Calu3 (cell line): ENCODE measurements at regions not wholly inside any gene's neighbourhood (a gene's known extent, or its start where the extent isn't known, plus 50 kb on each side); places are given as distances from the start of the nearest gene placed in this dataset.

ENCODE experiments used
- BruUV-seq: library from RNA; stranded (reverse); fragments of 400-500 nt; replicated peaks from 2 replicates; lab custom pipeline; 2021; lab: Mats Ljungman, UMichigan
- CTCF ChIA-PET: fragments of 300-600 bp; sonication (Branson Sonifier 250); formaldehyde crosslinking; loops from one replicate; lab custom pipeline; 2022; ENCODE audit warnings: antibody characterized with exemption; lab: Charles Lee
- DNase-seq: peaks from one replicate; pipeline ENCODE4 v3.0.0; 2022
- H3K27ac Mint-ChIP-seq: one replicate; pipeline ENCODE4 v1.8.0; 2022; ENCODE audit warnings: mixed read lengths; ENCODE audit not compliant: unreplicated experiment
- H3K27me3 Mint-ChIP-seq: one replicate; pipeline ENCODE4 v1.8.0; 2022; ENCODE audit warnings: mixed read lengths; ENCODE audit not compliant: unreplicated experiment
- H3K36me3 Mint-ChIP-seq: one replicate; pipeline ENCODE4 v1.8.0; 2022; ENCODE audit warnings: mild to moderate bottlenecking, moderate library complexity, mixed read lengths; ENCODE audit not compliant: insufficient read depth, unreplicated experiment
- H3K4me1 Mint-ChIP-seq: one replicate; pipeline ENCODE4 v1.8.0; 2022; ENCODE audit warnings: mild to moderate bottlenecking, low read depth, mixed read lengths; ENCODE audit not compliant: unreplicated experiment
- H3K4me3 Mint-ChIP-seq: one replicate; pipeline ENCODE4 v1.8.0; 2022; ENCODE audit warnings: mild to moderate bottlenecking, low read depth, moderate library complexity, mixed read lengths; ENCODE audit not compliant: unreplicated experiment
- H3K9me3 Mint-ChIP-seq: one replicate; pipeline ENCODE4 v1.8.0; 2022; ENCODE audit warnings: low read depth, mixed read lengths; ENCODE audit not compliant: unreplicated experiment
- CTCF ChIP-seq: fragments of 200-600 bp; IDR thresholded peaks from one replicate; pipeline ENCODE4 v1.8.0; 2022; ENCODE audit warnings: antibody characterized with exemption; ENCODE audit not compliant: unreplicated experiment
- intact Hi-C: fragments of 100-400 bp; cut with micrococcal nuclease; formaldehyde crosslinking; loops from one replicate; pipeline ENCODE4 v1.10.0; 2022; ENCODE audit not compliant: unreplicated experiment

DNA sequence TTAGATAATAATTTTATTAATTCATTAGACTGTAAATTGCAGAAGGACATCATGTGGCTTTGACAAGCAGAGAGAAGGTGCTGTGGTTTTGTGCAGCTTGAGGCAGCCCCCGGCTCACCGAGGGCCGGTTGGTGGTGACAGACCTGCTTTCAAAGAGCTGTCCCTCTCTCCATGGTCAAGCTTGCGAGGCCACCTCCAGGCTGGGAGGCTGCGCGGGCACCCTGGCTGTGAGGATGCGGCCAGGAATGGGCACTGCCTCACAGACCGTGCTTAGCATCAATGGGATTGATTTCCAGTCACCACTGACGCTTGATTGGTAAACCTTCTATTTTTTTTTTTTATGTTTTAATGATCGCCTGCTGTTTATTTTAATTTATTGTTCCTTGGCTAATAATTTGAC lies 690.9 kb downstream of the GALR1 start:
- DNase-seq: no peak
- BruUV-seq: no TSS peak
- intact Hi-C loops: no loop called here
- H3K9me3 Mint-ChIP-seq: peaks cover 32% of the 10 kb centered on the region
- no peak overlapping the region for H3K27ac Mint-ChIP-seq
- no peak for TF ChIP-seq CTCF
- no peaks in the 10 kb centered on the region for H3K36me3 Mint-ChIP-seq
- CTCF ChIA-PET: no interaction called here
- no peaks in the 10 kb centered on the region for H3K4me1 Mint-ChIP-seq
- H3K27me3 Mint-ChIP-seq: no peaks in the 10 kb centered on the region
- no peak overlapping the region for H3K4me3 Mint-ChIP-seq

- Mint-ChIP-seq H3K9me3 (peaks cover 31% of the 10 kb centered on the region), H3K36me3 (no peaks in the 10 kb centered on the region), H3K27me3 (no peaks in the 10 kb centered on the region), H3K27ac (no peak overlapping the region), H3K4me1 (no peaks in the 10 kb centered on the region), H3K4me3 (no peak overlapping the region)
- no peak for DNase-seq
- TF ChIP-seq CTCF: no peak
- CTCF ChIA-PET: no interaction called here
- no TSS peak for BruUV-seq
- intact Hi-C loops: no loop called here
These were observed 694.9 kb downstream of the GALR1 start for GRCh38 chr18:77944533-77944932.

GRCh38 chr18:77948567-77948966 lies 698.9 kb downstream of the GALR1 start:
- Mint-ChIP-seq H3K9me3 (peaks cover 42% of the 10 kb centered on the region), H3K4me3 (no peak overlapping the region), H3K4me1 (no peaks in the 10 kb centered on the region), H3K27ac (no peak overlapping the region), H3K27me3 (no peaks in the 10 kb centered on the region), H3K36me3 (no peaks in the 10 kb centered on the region)
- CTCF ChIA-PET: no interaction called here
- intact Hi-C loops: no loop called here
- DNase-seq: no peak
- no peak for TF ChIP-seq CTCF
- no TSS peak for BruUV-seq

GRCh38 chr18:77949355-77949973 lies 699.8 kb downstream of the GALR1 start:
- CTCF ChIA-PET: no interaction called here

More at GRCh38 chr18:77949355-77949973, 699.8 kb downstream of the GALR1 start:
- no peak for DNase-seq
- intact Hi-C loops: no loop called here
- Mint-ChIP-seq H3K9me3 (peaks cover 44% of the 10 kb centered on the region), H3K27ac (no peak overlapping the region), H3K4me3 (no peak overlapping the region), H3K36me3 (no peaks in the 10 kb centered on the region), H3K27me3 (no peaks in the 10 kb centered on the region), H3K4me1 (no peaks in the 10 kb centered on the region)
- TF ChIP-seq CTCF: no peak
- BruUV-seq: no TSS peak
